ENCODE measurements at regions not wholly inside any gene's neighbourhood (a gene's known extent, or its start where the extent isn't known, plus 50 kb on each side); places are given as distances from the start of the nearest gene placed in this dataset.

DNA sequence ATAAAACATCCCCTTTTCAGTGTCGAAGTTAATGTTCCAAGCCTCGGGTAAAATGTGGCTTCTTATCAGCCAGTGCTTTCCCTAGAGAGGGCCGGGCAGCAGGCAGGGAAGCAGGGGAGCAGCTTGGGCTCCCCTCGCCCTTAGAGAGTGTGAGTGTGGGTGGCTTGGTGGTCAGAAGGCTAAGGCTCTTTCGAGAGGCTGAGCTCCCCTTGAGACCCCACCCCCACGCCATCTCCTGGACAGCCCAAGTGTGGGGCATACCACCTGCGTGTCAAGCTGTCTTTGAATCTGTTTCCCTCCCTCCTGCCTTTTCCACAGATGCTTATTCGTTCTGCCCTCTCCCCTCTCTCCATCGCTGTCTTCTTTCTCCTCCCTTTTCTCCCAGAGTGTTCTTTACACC is 95.1 kb upstream of the FOXP4 start:
- TF ChIP-seq EZH2 (IDR thresholded peaks at IDR 0.05; ENCODE audit: insufficient read depth, poor library complexity, severe bottlenecking) (no peak), EZH2phosphoT487 (IDR thresholded peaks at IDR 0.05; ENCODE audit: insufficient read depth, low read depth) (no peak)
